Muscle of leg (tissue), 3 donors: ENCODE measurements at regions not wholly inside any gene's neighbourhood (a gene's known extent, or its start where the extent isn't known, plus 50 kb on each side); places are given as distances from the start of the nearest gene placed in this dataset.
A peak's percentile ranks its signal among the peaks of the same experiment; 100 is the strongest.

Experiments
- DNase-seq: peaks from one replicate; pipeline ENCODE4 v3.0.0; 2013
- H3K27ac ChIP-seq: one replicate; pipeline ENCODE4 v1.5.1; 2013; ENCODE audit warnings: mild to moderate bottlenecking, low read length, control low read depth
- H3K27me3 ChIP-seq: one replicate; pipeline ENCODE4 v1.6.1; 2013; ENCODE audit warnings: low read length; ENCODE audit not compliant: control insufficient read depth, insufficient read depth
- H3K36me3 ChIP-seq: one replicate; pipeline ENCODE4 v1.6.1; 2013; ENCODE audit warnings: low read length; ENCODE audit not compliant: control insufficient read depth, insufficient read depth
- H3K4me1 ChIP-seq: one replicate; pipeline ENCODE4 v1.6.1; 2013; ENCODE audit warnings: low read length; ENCODE audit not compliant: control insufficient read depth, insufficient read depth
- H3K4me3 ChIP-seq: one replicate; pipeline ENCODE4 v1.5.1; 2013; ENCODE audit warnings: low read length, control low read depth
- H3K9me3 ChIP-seq: replicated peaks from 2 replicates; pipeline ENCODE4 v1.6.1; 2013; ENCODE audit warnings: low read depth, low read length; ENCODE audit not compliant: control insufficient read depth
- WGBS: methylation state at CpG from one replicate; pipeline ENCODE4 v1.1.5; 2013; ENCODE audit warnings: missing lambda C conversion rate; ENCODE audit not compliant: insufficient coverage; 5-methylcytosine and 5-hydroxymethylcytosine counted together

- H3K4me1 ChIP-seq: no peaks in the 10 kb centered on the region
- WGBS: no CpG with 5 or more reads among the region's 2 CpGs
- no peaks in the 10 kb centered on the region for H3K27me3 ChIP-seq
- DNase-seq: no peak
- H3K4me3 ChIP-seq: no peak overlapping the region
- H3K27ac ChIP-seq: no peak overlapping the region
- H3K36me3 ChIP-seq: no peaks in the 10 kb centered on the region
- no peaks in the 10 kb centered on the region for H3K9me3 ChIP-seq
Observed at GRCh38 chr4:107153956-107154355, 117.8 kb upstream of the DKK2 start.

GRCh38 chr4:107153228-107153627, 117.1 kb upstream of the DKK2 start:
- WGBS: no CpG with 5 or more reads among the region's 4 CpGs
- Histone ChIP-seq H3K4me1 (no peaks in the 10 kb centered on the region), H3K9me3 (no peaks in the 10 kb centered on the region), H3K36me3 (no peaks in the 10 kb centered on the region), H3K4me3 (no peak overlapping the region), H3K27me3 (no peaks in the 10 kb centered on the region), H3K27ac (no peak overlapping the region)
- no peak for DNase-seq

- no peak for DNase-seq
- no peaks in the 10 kb centered on the region for H3K9me3 ChIP-seq
- H3K27ac ChIP-seq: no peak overlapping the region
- H3K4me3 ChIP-seq: no peak overlapping the region
- no peaks in the 10 kb centered on the region for H3K27me3 ChIP-seq
- H3K4me1 ChIP-seq: no peaks in the 10 kb centered on the region
- H3K36me3 ChIP-seq: no peaks in the 10 kb centered on the region
- no CpG with 5 or more reads among the region's 1 CpG for WGBS
Observed at GRCh38 chr4:107151173-107151572, 115.1 kb upstream of the DKK2 start.

- Histone ChIP-seq H3K4me3 (no peak overlapping the region), H3K4me1 (no peaks in the 10 kb centered on the region), H3K27ac (no peak overlapping the region), H3K9me3 (no peaks in the 10 kb centered on the region), H3K27me3 (no peaks in the 10 kb centered on the region), H3K36me3 (no peaks in the 10 kb centered on the region)
- peak; percentile 9 for DNase-seq
- WGBS: no CpG with 5 or more reads among the region's 1 CpG
Observed at GRCh38 chr4:107148904-107149303, 112.8 kb upstream of the DKK2 start.

GRCh38 chr4:107147873-107148272, 111.8 kb upstream of the DKK2 start:
- no peak for DNase-seq
- H3K4me3 ChIP-seq: no peak overlapping the region
- H3K9me3 ChIP-seq: no peaks in the 10 kb centered on the region
- H3K36me3 ChIP-seq: no peaks in the 10 kb centered on the region
- no peaks in the 10 kb centered on the region for H3K4me1 ChIP-seq
- H3K27me3 ChIP-seq: no peaks in the 10 kb centered on the region
- H3K27ac ChIP-seq: no peak overlapping the region
- no CpG with 5 or more reads among the region's 1 CpG for WGBS

GRCh38 chr4:107138433-107138832, 102.3 kb upstream of the DKK2 start:
- DNase-seq: no peak
- H3K27ac ChIP-seq: no peak overlapping the region
- H3K27me3 ChIP-seq: no peaks in the 10 kb centered on the region
- no peaks in the 10 kb centered on the region for H3K9me3 ChIP-seq
- H3K36me3 ChIP-seq: no peaks in the 10 kb centered on the region
- no peak overlapping the region for H3K4me3 ChIP-seq
- WGBS: no CpG with 5 or more reads among the region's 1 CpG
- no peaks in the 10 kb centered on the region for H3K4me1 ChIP-seq

- Histone ChIP-seq H3K4me1 (no peaks in the 10 kb centered on the region), H3K4me3 (no peak overlapping the region), H3K27me3 (no peaks in the 10 kb centered on the region), H3K9me3 (no peaks in the 10 kb centered on the region), H3K27ac (no peak overlapping the region), H3K36me3 (no peaks in the 10 kb centered on the region)
- no CpG with 5 or more reads among the region's 4 CpGs for WGBS
- no peak for DNase-seq
Observed at GRCh38 chr4:107133965-107134653, 98.0 kb upstream of the DKK2 start.

- no peak overlapping the region for H3K27ac ChIP-seq
- DNase-seq: no peak
- WGBS: no CpG with 5 or more reads among the region's 1 CpG
Observed at GRCh38 chr4:107131295-107131694, 95.2 kb upstream of the DKK2 start.

GRCh38 chr4:107130157-107130556, 94.0 kb upstream of the DKK2 start:
- WGBS: 57% methylated on average over 1 of the region's 3 CpGs
- Histone ChIP-seq H3K36me3 (no peaks in the 10 kb centered on the region), H3K4me1 (no peaks in the 10 kb centered on the region), H3K4me3 (no peak overlapping the region), H3K27ac (no peak overlapping the region), H3K9me3 (no peaks in the 10 kb centered on the region), H3K27me3 (no peaks in the 10 kb centered on the region)
- DNase-seq: no peak

More at GRCh38 chr4:107131295-107131694, 95.2 kb upstream of the DKK2 start:
- no peaks in the 10 kb centered on the region for H3K27me3 ChIP-seq
- no peaks in the 10 kb centered on the region for H3K4me1 ChIP-seq
- H3K4me3 ChIP-seq: no peak overlapping the region
- H3K9me3 ChIP-seq: no peaks in the 10 kb centered on the region
- no peaks in the 10 kb centered on the region for H3K36me3 ChIP-seq

- no peak overlapping the region for H3K27ac ChIP-seq
- H3K36me3 ChIP-seq: no peaks in the 10 kb centered on the region
- DNase-seq: no peak
- no peaks in the 10 kb centered on the region for H3K27me3 ChIP-seq
- no peaks in the 10 kb centered on the region for H3K4me1 ChIP-seq
- no peaks in the 10 kb centered on the region for H3K9me3 ChIP-seq
- no peak overlapping the region for H3K4me3 ChIP-seq
- 50% methylated on average over 1 of the region's 1 CpG for WGBS
Observed at GRCh38 chr4:107129611-107130010, 93.5 kb upstream of the DKK2 start.

GRCh38 chr4:107129076-107129475, 93.0 kb upstream of the DKK2 start:
- H3K36me3 ChIP-seq: no peaks in the 10 kb centered on the region
- H3K27me3 ChIP-seq: no peaks in the 10 kb centered on the region
- no peak for DNase-seq
- WGBS: 83% methylated on average over 1 of the region's 2 CpGs
- H3K4me3 ChIP-seq: no peak overlapping the region
- no peaks in the 10 kb centered on the region for H3K4me1 ChIP-seq
- no peaks in the 10 kb centered on the region for H3K9me3 ChIP-seq
- H3K27ac ChIP-seq: no peak overlapping the region
